ENCODE measurements at regions not wholly inside any gene's neighbourhood (a gene's known extent, or its start where the extent isn't known, plus 50 kb on each side); places are given as distances from the start of the nearest gene placed in this dataset.

DNA sequence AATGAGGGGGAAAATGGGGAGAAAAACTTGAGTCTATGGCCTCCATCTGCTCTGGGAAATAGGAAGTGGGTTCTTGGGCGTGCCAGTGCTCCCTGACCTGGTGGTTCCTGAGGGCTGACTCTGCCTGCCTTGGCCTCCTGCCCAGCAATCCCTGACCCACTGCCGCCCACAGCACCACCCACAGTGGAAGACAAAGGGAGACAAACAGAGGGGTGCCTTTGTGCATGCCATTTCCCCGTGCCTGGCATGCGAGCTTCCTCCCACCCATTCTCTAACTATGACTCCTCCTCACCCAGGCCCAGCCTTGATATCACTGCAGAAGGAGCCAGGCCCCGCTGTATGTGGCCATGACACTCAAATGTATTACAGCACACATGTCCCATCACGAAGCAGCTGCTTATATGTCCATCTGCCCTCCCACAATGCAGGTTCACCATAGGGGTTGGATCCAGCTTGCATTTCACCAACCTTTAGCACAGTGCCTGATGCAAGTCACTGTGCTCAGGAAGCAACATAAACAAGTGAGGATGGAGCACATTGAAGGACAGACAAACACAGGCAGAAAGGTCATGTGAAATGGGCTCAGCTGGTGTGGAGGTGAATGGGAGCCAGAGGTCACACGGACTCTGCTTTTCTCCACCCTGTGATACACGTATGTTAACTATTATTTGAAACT is 84.4 kb downstream of the ADRB2 start:
- intact Hi-C loops (cut with DNase I; ENCODE audit: low total_unique reads), result no loop called here
- TF ChIP-seq, protein P1, sequence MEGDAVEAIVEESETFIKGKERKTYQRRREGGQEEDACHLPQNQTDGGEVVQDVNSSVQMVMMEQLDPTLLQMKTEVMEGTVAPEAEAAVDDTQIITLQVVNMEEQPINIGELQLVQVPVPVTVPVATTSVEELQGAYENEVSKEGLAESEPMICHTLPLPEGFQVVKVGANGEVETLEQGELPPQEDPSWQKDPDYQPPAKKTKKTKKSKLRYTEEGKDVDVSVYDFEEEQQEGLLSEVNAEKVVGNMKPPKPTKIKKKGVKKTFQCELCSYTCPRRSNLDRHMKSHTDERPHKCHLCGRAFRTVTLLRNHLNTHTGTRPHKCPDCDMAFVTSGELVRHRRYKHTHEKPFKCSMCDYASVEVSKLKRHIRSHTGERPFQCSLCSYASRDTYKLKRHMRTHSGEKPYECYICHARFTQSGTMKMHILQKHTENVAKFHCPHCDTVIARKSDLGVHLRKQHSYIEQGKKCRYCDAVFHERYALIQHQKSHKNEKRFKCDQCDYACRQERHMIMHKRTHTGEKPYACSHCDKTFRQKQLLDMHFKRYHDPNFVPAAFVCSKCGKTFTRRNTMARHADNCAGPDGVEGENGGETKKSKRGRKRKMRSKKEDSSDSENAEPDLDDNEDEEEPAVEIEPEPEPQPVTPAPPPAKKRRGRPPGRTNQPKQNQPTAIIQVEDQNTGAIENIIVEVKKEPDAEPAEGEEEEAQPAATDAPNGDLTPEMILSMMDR (IDR thresholded peaks at IDR 0.05), result no peak
- TF ChIP-seq POLR2A (IDR thresholded peaks at IDR 0.05), result no peak
- no peak for TF ChIP-seq POLR2AphosphoS5 (IDR thresholded peaks at IDR 0.05)
- Histone ChIP-seq H3K4me3 (no peak overlapping the region), H3K36me3 (no peaks in the 10 kb centered on the region), H3K4me1 (no peaks in the 10 kb centered on the region), H3K27ac (peak overlapping the region; percentile 17 to 85), H3K27me3 (no peaks in the 10 kb centered on the region), H3K9me3 (no peaks in the 10 kb centered on the region)
- DNase-seq (ENCODE audit: low spot score in 2 of 2), result no peak

DNA sequence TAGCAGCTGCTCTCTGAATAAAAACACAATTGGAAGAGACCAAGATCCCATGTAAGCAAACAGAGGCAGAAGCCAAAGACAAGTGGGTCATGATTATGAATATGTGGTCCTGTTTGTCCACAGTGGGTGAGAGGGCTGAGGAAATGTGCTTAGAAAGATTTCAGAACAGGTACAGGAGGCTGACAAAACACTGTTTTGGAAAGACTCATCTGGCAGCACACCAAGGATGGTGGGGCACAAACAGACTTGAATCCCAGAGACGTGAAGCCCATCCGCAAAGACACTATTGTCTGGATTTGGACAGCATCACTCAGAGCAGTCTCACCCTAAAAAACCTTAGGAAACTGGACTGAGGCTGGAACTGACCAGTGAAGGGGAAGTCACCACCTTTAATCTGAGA is 85.0 kb downstream of the ADRB2 start:
- TF ChIP-seq, protein P1 (IDR thresholded peaks at IDR 0.05), result no peak
- no peak for TF ChIP-seq POLR2A (IDR thresholded peaks at IDR 0.05)
- TF ChIP-seq POLR2AphosphoS5 (IDR thresholded peaks at IDR 0.05), result no peak
- no peaks in the 10 kb centered on the region for H3K9me3 ChIP-seq
- H3K4me1 ChIP-seq, result no peaks in the 10 kb centered on the region
- no peak overlapping the region for H3K4me3 ChIP-seq
- H3K27me3 ChIP-seq, result no peaks in the 10 kb centered on the region
- no peak for DNase-seq (ENCODE audit: low spot score in 2 of 2)
- H3K27ac ChIP-seq, result peak overlapping the region; percentile 76 to 85
- no peaks in the 10 kb centered on the region for H3K36me3 ChIP-seq
- intact Hi-C loops (cut with DNase I; ENCODE audit: low total_unique reads), result no loop called here

DNA sequence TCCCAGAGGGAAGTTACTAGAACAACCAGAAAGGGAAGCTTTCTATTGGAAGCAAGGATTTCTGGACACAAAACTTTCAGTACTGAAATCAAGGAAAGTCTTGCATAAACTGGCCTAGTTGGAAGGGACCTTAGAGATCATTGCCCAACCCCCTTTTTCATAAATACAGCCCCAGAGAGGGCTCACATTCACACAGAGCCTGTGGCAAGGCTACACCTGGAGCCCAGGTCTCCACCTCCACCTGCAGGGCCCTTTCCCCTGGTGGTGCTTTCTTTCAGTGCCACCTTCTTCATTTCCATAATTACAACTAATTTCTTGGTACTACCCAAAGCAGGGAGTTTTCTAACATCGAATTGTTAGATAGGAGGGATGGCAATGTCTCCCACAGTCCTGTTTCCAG is 85.7 kb downstream of the ADRB2 start:
- no peak for DNase-seq (ENCODE audit: low spot score in 2 of 2)
- H3K9me3 ChIP-seq, result no peaks in the 10 kb centered on the region
- no peak overlapping the region for H3K4me3 ChIP-seq
- intact Hi-C loops (cut with DNase I; ENCODE audit: low total_unique reads), result no loop called here
- H3K27me3 ChIP-seq, result no peaks in the 10 kb centered on the region
- peak overlapping the region; percentile 76 to 85 for H3K27ac ChIP-seq
- H3K36me3 ChIP-seq, result no peaks in the 10 kb centered on the region
- no peaks in the 10 kb centered on the region for H3K4me1 ChIP-seq
- TF ChIP-seq POLR2A (IDR thresholded peaks at IDR 0.05) (no peak), POLR2AphosphoS5 (IDR thresholded peaks at IDR 0.05) (no peak)
- TF ChIP-seq, protein P1 (IDR thresholded peaks at IDR 0.05), result no peak

DNA sequence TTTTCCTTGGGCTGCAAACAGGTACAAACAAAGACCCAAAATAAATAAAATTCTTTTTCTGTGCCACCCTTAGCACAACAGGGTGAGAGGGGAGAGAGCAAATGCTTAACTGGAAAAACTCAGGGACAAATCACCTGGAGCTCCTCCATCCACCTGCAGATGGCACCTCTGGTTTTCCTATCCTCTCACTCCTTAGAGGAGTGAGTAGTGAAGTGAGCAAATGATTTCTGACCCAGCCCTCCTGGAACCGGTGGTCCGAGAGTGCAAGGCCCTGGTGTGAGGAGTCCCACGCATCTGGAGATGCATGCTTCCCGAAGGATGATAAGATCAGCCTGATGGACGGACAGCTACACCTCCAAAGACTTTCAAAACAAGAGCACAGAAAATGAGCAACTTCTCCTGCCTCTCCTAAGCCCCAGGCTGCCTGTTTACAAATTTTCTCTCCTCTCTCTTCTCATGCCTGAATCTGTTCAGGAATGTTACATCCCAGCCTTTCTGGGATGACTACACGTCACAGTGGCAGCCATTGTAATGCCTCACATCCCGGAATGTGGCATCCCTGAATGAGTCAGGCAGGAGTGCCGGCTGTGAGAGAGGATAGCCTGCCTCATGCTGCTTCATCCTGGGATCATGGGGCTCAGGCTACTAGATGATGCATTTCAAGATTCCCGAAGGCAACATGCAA is 86.4 kb downstream of the ADRB2 start:
- Histone ChIP-seq H3K36me3 (no peaks in the 10 kb centered on the region), H3K27ac (peak overlapping the region; percentile 76 to 85)

DNA sequence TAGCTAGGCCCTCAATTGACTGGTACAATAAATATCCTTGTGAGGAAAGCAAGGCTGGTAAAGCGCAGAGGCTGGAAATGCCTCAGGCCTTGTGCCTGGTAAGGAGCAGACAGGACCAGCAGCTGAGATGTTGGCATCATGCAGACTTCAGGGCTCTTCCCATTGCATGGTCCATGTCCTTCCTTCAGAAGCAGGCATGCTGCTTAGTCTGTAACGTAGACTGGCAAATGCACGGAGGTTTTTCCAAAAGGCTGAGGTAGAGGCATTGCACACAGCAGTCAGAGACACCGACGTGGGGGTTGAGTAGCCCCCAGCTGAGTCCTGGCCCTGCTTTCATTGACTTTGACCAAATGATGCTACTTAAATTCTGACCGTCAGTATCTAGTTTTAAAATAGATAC is 87.1 kb downstream of the ADRB2 start:
- Histone ChIP-seq H3K4me3 (no peak overlapping the region), H3K4me1 (no peaks in the 10 kb centered on the region), H3K27me3 (no peaks in the 10 kb centered on the region), H3K9me3 (no peaks in the 10 kb centered on the region), H3K36me3 (no peaks in the 10 kb centered on the region), H3K27ac (peak overlapping the region; percentile 76 to 85)
- intact Hi-C loops (cut with DNase I; ENCODE audit: low total_unique reads), result no loop called here
- no peak for TF ChIP-seq POLR2A (IDR thresholded peaks at IDR 0.05)
- TF ChIP-seq, protein P1 (IDR thresholded peaks at IDR 0.05), result no peak
- no peak for TF ChIP-seq POLR2AphosphoS5 (IDR thresholded peaks at IDR 0.05)
- no peak for DNase-seq (ENCODE audit: low spot score in 2 of 2)

More for the DNA sequence above, 86.4 kb downstream of the ADRB2 start:
- intact Hi-C loops (cut with DNase I; ENCODE audit: low total_unique reads), result no loop called here
- TF ChIP-seq, protein P1 (IDR thresholded peaks at IDR 0.05), result peak in 2 of 3 donors; percentile 25 to 49
- TF ChIP-seq POLR2AphosphoS5 (IDR thresholded peaks at IDR 0.05), result no peak
- no peak for TF ChIP-seq POLR2A (IDR thresholded peaks at IDR 0.05)
- Histone ChIP-seq H3K4me1 (no peaks in the 10 kb centered on the region), H3K27me3 (no peaks in the 10 kb centered on the region), H3K4me3 (no peak overlapping the region), H3K9me3 (no peaks in the 10 kb centered on the region)
- peak in 1 of 2 donors; percentile 88 for DNase-seq (ENCODE audit: low spot score in 2 of 2)
